OCI-LY1 (cell line): ENCODE measurements at regions not wholly inside any gene's neighbourhood (a gene's known extent, or its start where the extent isn't known, plus 50 kb on each side); places are given as distances from the start of the nearest gene placed in this dataset.

Source experiments
- H2AFZ ChIP-seq: fragments of 200-600 bp; sonication (generic), shearing (Covaris generic); 2 replicates; pipeline ENCODE4 v1.6.0; 2014; ENCODE audit warnings: antibody characterized with exemption, mild to moderate bottlenecking, low read length
- H3F3A ChIP-seq: fragments of 200-600 bp; sonication (generic), shearing (Covaris generic); 2 replicates; pipeline ENCODE4 v1.6.0; 2014; ENCODE audit warnings: mild to moderate bottlenecking, antibody characterized with exemption, low read length, moderate library complexity; ENCODE audit not compliant: insufficient read depth
- H3K27ac ChIP-seq: fragments of 200-600 bp; sonication (generic); 2 replicates; pipeline ENCODE4 v1.5.1; 2014; ENCODE audit warnings: low read length, mixed run types, mild to moderate bottlenecking, low read depth; ENCODE audit not compliant: poor library complexity, severe bottlenecking
- H3K27me3 ChIP-seq: fragments of 200-600 bp; sonication (generic); 2 replicates; pipeline ENCODE4 v1.6.0; 2014; ENCODE audit warnings: antibody characterized with exemption, mild to moderate bottlenecking, low read length, moderate library complexity; ENCODE audit not compliant: insufficient read depth
- H3K36me3 ChIP-seq: fragments of 200-600 bp; sonication (generic); 2 replicates; pipeline ENCODE4 v1.6.1; 2014; ENCODE audit warnings: mild to moderate bottlenecking, antibody characterized with exemption, low read length, moderate library complexity, mixed read lengths; ENCODE audit not compliant: insufficient read depth
- H3K4me1 ChIP-seq: fragments of 200-600 bp; sonication (generic); 2 replicates; pipeline ENCODE4 v1.5.1; 2014; ENCODE audit warnings: mild to moderate bottlenecking, low read length, moderate library complexity; ENCODE audit not compliant: insufficient read depth, severe bottlenecking
- H3K4me2 ChIP-seq: fragments of 200-600 bp; sonication (generic), shearing (Covaris generic); 2 replicates; pipeline ENCODE4 v1.6.1; 2014; ENCODE audit warnings: low read length
- H3K4me3 ChIP-seq: fragments of 200-600 bp; sonication (generic); 2 replicates; pipeline ENCODE4 v1.5.1; 2014; ENCODE audit warnings: low read length, low read depth, mild to moderate bottlenecking, mixed read lengths; ENCODE audit not compliant: poor library complexity, severe bottlenecking
- H3K79me2 ChIP-seq: fragments of 200-600 bp; shearing (Covaris generic); 2 replicates; pipeline ENCODE4 v1.6.1; 2016; ENCODE audit warnings: mixed run types, low read length, mixed read lengths; ENCODE audit not compliant: insufficient read depth
- H3K9ac ChIP-seq: fragments of 200-600 bp; sonication (generic), shearing (Covaris generic); 2 replicates; pipeline ENCODE4 v1.6.1; 2014; ENCODE audit warnings: mild to moderate bottlenecking, low read length, mixed read lengths
- H3K9me2 ChIP-seq: fragments of 200-600 bp; sonication (generic), shearing (Covaris generic); 2 replicates; pipeline ENCODE4 v1.6.1; 2014; ENCODE audit warnings: low read depth, mild to moderate bottlenecking, low read length, mixed read lengths
- H3K9me3 ChIP-seq: fragments of 200-600 bp; shearing (Covaris generic); 2 replicates; pipeline ENCODE4 v1.6.1; 2014; ENCODE audit warnings: low read length, mixed read lengths
- H4K20me1 ChIP-seq: fragments of 200-600 bp; sonication (generic), shearing (Covaris generic); 2 replicates; pipeline ENCODE4 v1.6.0; 2016; ENCODE audit warnings: mild to moderate bottlenecking, low read length; ENCODE audit not compliant: insufficient read depth
- CTCF ChIP-seq: fragments of 200-600 bp; sonication (generic), shearing (Covaris generic); IDR thresholded peaks from 2 replicates; pipeline ENCODE4 v1.5.1; 2017; ENCODE audit warnings: mild to moderate bottlenecking, antibody characterized with exemption, low read length, moderate library complexity, mixed read lengths
- EZH2 ChIP-seq: fragments of 200-600 bp; sonication (generic), shearing (Covaris generic); IDR thresholded peaks from 2 replicates; pipeline ENCODE4 v1.8.0; 2017; ENCODE audit warnings: borderline replicate concordance, mixed run types, mild to moderate bottlenecking, antibody characterized with exemption, low read length, moderate library complexity, mixed read lengths

GRCh38 chr16:65783709-65784474 lies 582.6 kb upstream of the CDH5 start:
- Histone ChIP-seq H3F3A (no peaks in the 10 kb centered on the region), H3K4me1 (no peaks in the 10 kb centered on the region), H3K4me2 (no peak overlapping the region), H3K4me3 (no peak overlapping the region), H3K27ac (no peak overlapping the region), H3K9me3 (no peaks in the 10 kb centered on the region), H3K27me3 (no peaks in the 10 kb centered on the region), H3K9me2 (no peaks in the 10 kb centered on the region), H4K20me1 (no peaks in the 10 kb centered on the region), H3K79me2 (no peaks in the 10 kb centered on the region), H3K9ac (no peak overlapping the region), H2AFZ (no peak overlapping the region), H3K36me3 (no peaks in the 10 kb centered on the region)
- no peak for TF ChIP-seq EZH2
- TF ChIP-seq CTCF, result no peak

- no peak overlapping the region for H2AFZ ChIP-seq
- H3K9ac ChIP-seq, result no peak overlapping the region
- no peaks in the 10 kb centered on the region for H4K20me1 ChIP-seq
- no peaks in the 10 kb centered on the region for H3K79me2 ChIP-seq
- no peak overlapping the region for H3K4me2 ChIP-seq
- H3K4me3 ChIP-seq, result no peak overlapping the region
- TF ChIP-seq EZH2, result no peak
- TF ChIP-seq CTCF, result no peak
- H3K4me1 ChIP-seq, result no peaks in the 10 kb centered on the region
- H3K9me3 ChIP-seq, result no peaks in the 10 kb centered on the region
- H3K9me2 ChIP-seq, result no peaks in the 10 kb centered on the region
- H3F3A ChIP-seq, result no peaks in the 10 kb centered on the region
- no peaks in the 10 kb centered on the region for H3K27me3 ChIP-seq
- H3K27ac ChIP-seq, result no peak overlapping the region
- H3K36me3 ChIP-seq, result no peaks in the 10 kb centered on the region
These were observed 583.6 kb upstream of the CDH5 start for GRCh38 chr16:65782611-65783600.

GRCh38 chr16:65781855-65782254 lies 584.6 kb upstream of the CDH5 start:
- no peak overlapping the region for H3K27ac ChIP-seq
- H3K9me2 ChIP-seq, result no peaks in the 10 kb centered on the region
- TF ChIP-seq EZH2, result no peak
- no peak for TF ChIP-seq CTCF
- H4K20me1 ChIP-seq, result no peaks in the 10 kb centered on the region
- no peaks in the 10 kb centered on the region for H3K27me3 ChIP-seq
- H3F3A ChIP-seq, result no peaks in the 10 kb centered on the region
- no peaks in the 10 kb centered on the region for H3K4me1 ChIP-seq
- no peak overlapping the region for H3K4me3 ChIP-seq
- H2AFZ ChIP-seq, result no peak overlapping the region
- H3K79me2 ChIP-seq, result no peaks in the 10 kb centered on the region
- H3K9ac ChIP-seq, result no peak overlapping the region
- no peak overlapping the region for H3K4me2 ChIP-seq
- H3K9me3 ChIP-seq, result peaks cover 3% of the 10 kb centered on the region; the same call in 1 of the 2 replicates
- H3K36me3 ChIP-seq, result no peaks in the 10 kb centered on the region
